IMR-90 (cell line): ENCODE measurements at regions not wholly inside any gene's neighbourhood (a gene's known extent, or its start where the extent isn't known, plus 50 kb on each side); places are given as distances from the start of the nearest gene placed in this dataset.
A peak's percentile ranks its signal among the peaks of the same experiment; 100 is the strongest.

ENCODE experiments used
- BHLHE40 ChIP-seq: fragments of 150-350 bp; IDR thresholded peaks from 2 replicates; pipeline ENCODE4 v1.6.1; 2016; ENCODE audit warnings: mild to moderate bottlenecking, low read depth, low read length
- CEBPB ChIP-seq: IDR thresholded peaks from 2 replicates; pipeline ENCODE4 v1.6.1; 2012; ENCODE audit warnings: low read depth, low read length, improper control_type of control experiment
- CHD1 ChIP-seq: IDR thresholded peaks from 2 replicates; pipeline ENCODE4 v1.6.1; 2012; ENCODE audit warnings: low read depth, low read length, improper control_type of control experiment
- CTCF ChIP-seq: conservative IDR thresholded peaks from 2 replicates; pipeline ENCODE4 v1.5.1; 2012; ENCODE audit warnings: mild to moderate bottlenecking, low read depth, low read length, improper control_type of control experiment
- MAZ ChIP-seq: IDR thresholded peaks from 2 replicates; pipeline ENCODE4 v1.6.1; 2012; ENCODE audit warnings: low read depth, mild to moderate bottlenecking, low read length, improper control_type of control experiment, moderate library complexity, borderline replicate concordance
- NFE2L2 ChIP-seq: fragments of 150-350 bp; IDR thresholded peaks from 2 replicates; pipeline ENCODE4 v1.6.1; 2016; ENCODE audit warnings: low read depth, mild to moderate bottlenecking, low read length
- POLR2A ChIP-seq: IDR thresholded peaks from 2 replicates; pipeline ENCODE4 v1.6.1; 2012; ENCODE audit warnings: mild to moderate bottlenecking, low read depth, low read length
- RAD21 ChIP-seq: IDR thresholded peaks from 2 replicates; pipeline ENCODE4 v1.6.1; 2012; ENCODE audit warnings: low read length, improper control_type of control experiment

- TF ChIP-seq CTCF (no peak), MAZ (no peak), POLR2A (no peak), BHLHE40 (no peak), RAD21 (no peak), NFE2L2 (no peak), CHD1 (no peak), CEBPB (0 out of 2 replicates have a peak, but pooled peaks have one; percentile 20)
Measured at GRCh38 chr13:51525567-51526167, 58.6 kb upstream of the WDFY2 start.
